Caco-2 (cell line): ENCODE measurements at regions not wholly inside any gene's neighbourhood (a gene's known extent, or its start where the extent isn't known, plus 50 kb on each side); places are given as distances from the start of the nearest gene placed in this dataset.

Experiments used
- BruUV-seq: library from RNA; stranded (reverse); fragments of 400-500 nt; replicated peaks from 2 replicates; lab custom pipeline; 2021; lab: Mats Ljungman, UMichigan
- CTCF ChIA-PET: fragments of 300-600 bp; sonication (Branson Sonifier 250); formaldehyde crosslinking; loops from one replicate; lab custom pipeline; 2022; ENCODE audit warnings: antibody characterized with exemption; lab: Charles Lee
- POLR2A ChIA-PET: fragments of 300-600 bp; sonication (Branson Sonifier 250); formaldehyde crosslinking; loops from one replicate; lab custom pipeline; 2022; ENCODE audit warnings: antibody characterized with exemption; lab: Charles Lee
- DNase-seq, 2 experiments: peaks; one replicate each; pipeline versions ENCODE4 v3.0.0 to v3.0.0-alpha.2; 2020 to 2022
- H3K27me3 ChIP-seq: replicated peaks from 2 replicates; pipeline ENCODE4 v1.6.0; 2011; ENCODE audit warnings: low read length; ENCODE audit not compliant: control insufficient read depth, insufficient read depth
- H3K36me3 ChIP-seq: 2 replicates; pipeline ENCODE4 v1.5.1; 2011; ENCODE audit warnings: low read length; ENCODE audit not compliant: control insufficient read depth, insufficient read depth
- H3K4me1 ChIP-seq: fragments of 250-450 bp; sonication (Bioruptor Pico); 2 replicates; pipeline ENCODE4 v1.5.1; 2020; ENCODE audit warnings: mild to moderate bottlenecking
- H3K4me3 ChIP-seq: 2 replicates; pipeline ENCODE4 v1.5.1; 2011; ENCODE audit warnings: low read depth, mild to moderate bottlenecking, control low read depth, low read length
- H3K9me3 ChIP-seq: fragments of 250-450 bp; sonication (Bioruptor Pico); 2 replicates; pipeline ENCODE4 v1.5.1; 2020; ENCODE audit warnings: mild to moderate bottlenecking, moderate library complexity
- H3K27ac Mint-ChIP-seq: one replicate; pipeline ENCODE4 v1.8.0; 2022; ENCODE audit warnings: mixed read lengths; ENCODE audit not compliant: unreplicated experiment
- H3K27me3 Mint-ChIP-seq: one replicate; pipeline ENCODE4 v1.8.0; 2022; ENCODE audit warnings: mixed read lengths; ENCODE audit not compliant: insufficient read depth, unreplicated experiment
- H3K36me3 Mint-ChIP-seq: one replicate; pipeline ENCODE4 v1.8.0; 2022; ENCODE audit warnings: mild to moderate bottlenecking, mixed read lengths; ENCODE audit not compliant: insufficient read depth, unreplicated experiment
- H3K4me1 Mint-ChIP-seq: one replicate; pipeline ENCODE4 v1.8.0; 2022; ENCODE audit warnings: low read depth, mixed read lengths; ENCODE audit not compliant: unreplicated experiment
- H3K4me3 Mint-ChIP-seq: one replicate; pipeline ENCODE4 v1.8.0; 2022; ENCODE audit warnings: mild to moderate bottlenecking, moderate library complexity, mixed read lengths; ENCODE audit not compliant: unreplicated experiment
- H3K9me3 Mint-ChIP-seq: one replicate; pipeline ENCODE4 v1.8.0; 2022; ENCODE audit warnings: mixed read lengths; ENCODE audit not compliant: unreplicated experiment
- CTCF ChIP-seq, 2 experiments: fragments of 200-600 bp in 1 of 2; IDR thresholded peaks; 1 replicate in 1 of 2; 2 replicates in 1 of 2; pipeline versions ENCODE4 v1.5.1 to v1.8.0; 2011 to 2022; ENCODE audit warnings: antibody characterized with exemption in 1 of 2, control low read depth in 1 of 2, inconsistent platforms in 1 of 2, low read depth in 1 of 2, low read length in 1 of 2, mild to moderate bottlenecking in 1 of 2, moderate library complexity in 1 of 2; ENCODE audit not compliant: insufficient read depth in 1 of 2, severe bottlenecking in 1 of 2, unreplicated experiment in 1 of 2
- intact Hi-C: fragments of 100-400 bp; cut with micrococcal nuclease; formaldehyde crosslinking; loops from one replicate; pipeline ENCODE4 v1.10.0; 2022; ENCODE audit not compliant: unreplicated experiment

- CTCF ChIA-PET: no interaction called here
- TF ChIP-seq CTCF (IDR thresholded peaks at IDR 0.05; ENCODE audit: insufficient read depth in 1 of 2, low read depth in 1 of 2, low read length in 1 of 2, severe bottlenecking in 1 of 2, unreplicated experiment in 1 of 2): no peak
- BruUV-seq: no TSS peak
These were observed 1503.8 kb upstream of the PABPC4L start for GRCh38 chr4:135705343-135705742.

GRCh38 chr4:135694066-135694465 is 1492.5 kb upstream of the PABPC4L start:
- no peak overlapping the region for H3K4me3 Mint-ChIP-seq
- no TSS peak for BruUV-seq
- H3K4me3 ChIP-seq: no peak overlapping the region
- CTCF ChIA-PET: no interaction called here
- H3K36me3 ChIP-seq: no peaks in the 10 kb centered on the region
- intact Hi-C loops: no loop called here
- TF ChIP-seq CTCF (IDR thresholded peaks at IDR 0.05; ENCODE audit: insufficient read depth in 1 of 2, low read depth in 1 of 2, low read length in 1 of 2, severe bottlenecking in 1 of 2, unreplicated experiment in 1 of 2): no peak
- H3K9me3 Mint-ChIP-seq: no peaks in the 10 kb centered on the region
- no peaks in the 10 kb centered on the region for H3K27me3 ChIP-seq
- H3K27ac Mint-ChIP-seq: no peak overlapping the region
- H3K4me1 ChIP-seq: no peaks in the 10 kb centered on the region
- POLR2A ChIA-PET: no interaction called here
- DNase-seq: no peak
- H3K36me3 Mint-ChIP-seq: no peaks in the 10 kb centered on the region
- no peaks in the 10 kb centered on the region for H3K4me1 Mint-ChIP-seq
- H3K27me3 Mint-ChIP-seq: no peaks in the 10 kb centered on the region
- H3K9me3 ChIP-seq: no peaks in the 10 kb centered on the region

More at GRCh38 chr4:135705343-135705742, 1503.8 kb upstream of the PABPC4L start:
- POLR2A ChIA-PET: no interaction called here
- H3K36me3 Mint-ChIP-seq: no peaks in the 10 kb centered on the region
- Histone ChIP-seq H3K4me1 (no peaks in the 10 kb centered on the region), H3K36me3 (no peaks in the 10 kb centered on the region), H3K4me3 (no peak overlapping the region), H3K27me3 (no peaks in the 10 kb centered on the region), H3K9me3 (no peaks in the 10 kb centered on the region)
- H3K27ac Mint-ChIP-seq: no peak overlapping the region
- H3K4me1 Mint-ChIP-seq: no peaks in the 10 kb centered on the region
- no peak overlapping the region for H3K4me3 Mint-ChIP-seq
- intact Hi-C loops: no loop called here
- no peaks in the 10 kb centered on the region for H3K27me3 Mint-ChIP-seq
- H3K9me3 Mint-ChIP-seq: no peaks in the 10 kb centered on the region
- DNase-seq: no peak

GRCh38 chr4:135684001-135684400 is 1482.4 kb upstream of the PABPC4L start:
- H3K4me1 ChIP-seq: no peaks in the 10 kb centered on the region
- Mint-ChIP-seq H3K9me3 (no peaks in the 10 kb centered on the region), H3K36me3 (no peaks in the 10 kb centered on the region), H3K27me3 (no peaks in the 10 kb centered on the region), H3K27ac (no peak overlapping the region), H3K4me3 (no peak overlapping the region), H3K4me1 (no peaks in the 10 kb centered on the region)
- no peaks in the 10 kb centered on the region for H3K36me3 ChIP-seq
- TF ChIP-seq CTCF (IDR thresholded peaks at IDR 0.05; ENCODE audit: insufficient read depth in 1 of 2, low read depth in 1 of 2, low read length in 1 of 2, severe bottlenecking in 1 of 2, unreplicated experiment in 1 of 2): no peak
- no peak overlapping the region for H3K4me3 ChIP-seq
- no peaks in the 10 kb centered on the region for H3K27me3 ChIP-seq
- BruUV-seq: no TSS peak
- intact Hi-C loops: no loop called here
- DNase-seq: no peak
- ChIA-PET POLR2A (no interaction called here), CTCF (no interaction called here)
- H3K9me3 ChIP-seq: no peaks in the 10 kb centered on the region
